ENCODE measurements at regions not wholly inside any gene's neighbourhood (a gene's known extent, or its start where the extent isn't known, plus 50 kb on each side); places are given as distances from the start of the nearest gene placed in this dataset.

DNA sequence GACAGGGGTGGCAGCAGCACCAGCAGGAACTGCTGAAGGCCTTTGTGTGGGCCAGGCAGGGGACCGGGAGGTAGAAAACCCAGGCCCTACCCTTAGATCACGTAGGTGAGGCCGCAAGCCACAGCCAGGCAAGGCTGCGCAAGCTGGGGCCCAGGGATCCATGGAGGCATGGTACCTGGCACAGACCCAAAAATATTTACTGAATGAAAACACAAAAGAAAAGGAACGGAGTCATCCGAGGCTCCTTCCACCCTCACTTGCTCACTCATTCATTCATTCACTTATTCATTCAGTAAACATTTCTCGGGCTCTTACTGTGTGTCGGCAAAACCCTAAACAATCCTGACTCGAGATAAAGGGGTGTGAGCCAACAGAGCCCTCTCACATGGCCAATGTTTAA, 102.3 kb downstream of the BCOR start:
- no peaks in the 10 kb centered on the region for H3K79me1 ChIP-seq (ENCODE audit: insufficient read depth, low read depth, low read length, poor library complexity, severe bottlenecking)
- H3K4me1 ChIP-seq (ENCODE audit: insufficient read depth, low read length): no peaks in the 10 kb centered on the region
- no peak overlapping the region for H2AFZ ChIP-seq (ENCODE audit: low read length)
- H2BK5ac ChIP-seq (ENCODE audit: insufficient read length, low read length): no peak overlapping the region
- H3K23me2 ChIP-seq (ENCODE audit: insufficient read length, low read depth, low read length, poor library complexity, severe bottlenecking): no peaks in the 10 kb centered on the region
- no peak overlapping the region for H3K23ac ChIP-seq (ENCODE audit: insufficient read length, low read depth, low read length)
- no peak overlapping the region for H4K5ac ChIP-seq (ENCODE audit: insufficient read length, low read depth, low read length)
- no peak overlapping the region for H2BK20ac ChIP-seq (ENCODE audit: low read depth, low read length, poor library complexity, severe bottlenecking)
- H4K20me1 ChIP-seq (ENCODE audit: control insufficient read depth, insufficient read depth, insufficient read length): no peaks in the 10 kb centered on the region
- no peak overlapping the region for H2BK12ac ChIP-seq (ENCODE audit: insufficient read length, low read depth, low read length)
- H3K4ac ChIP-seq (ENCODE audit: low read depth, low read length): no peak overlapping the region
- H2BK15ac ChIP-seq (ENCODE audit: low read depth, low read length): no peak overlapping the region
- no peak overlapping the region for H3K56ac ChIP-seq (ENCODE audit: insufficient read length, low read depth, low read length)
- no peak overlapping the region for H4K91ac ChIP-seq (ENCODE audit: insufficient read length, low read depth, low read length)
- H3K9me3 ChIP-seq (ENCODE audit: control insufficient read depth, low read depth, low read length): no peaks in the 10 kb centered on the region
- H3K27ac Mint-ChIP-seq: no peak overlapping the region
- TF ChIP-seq, protein P1, sequence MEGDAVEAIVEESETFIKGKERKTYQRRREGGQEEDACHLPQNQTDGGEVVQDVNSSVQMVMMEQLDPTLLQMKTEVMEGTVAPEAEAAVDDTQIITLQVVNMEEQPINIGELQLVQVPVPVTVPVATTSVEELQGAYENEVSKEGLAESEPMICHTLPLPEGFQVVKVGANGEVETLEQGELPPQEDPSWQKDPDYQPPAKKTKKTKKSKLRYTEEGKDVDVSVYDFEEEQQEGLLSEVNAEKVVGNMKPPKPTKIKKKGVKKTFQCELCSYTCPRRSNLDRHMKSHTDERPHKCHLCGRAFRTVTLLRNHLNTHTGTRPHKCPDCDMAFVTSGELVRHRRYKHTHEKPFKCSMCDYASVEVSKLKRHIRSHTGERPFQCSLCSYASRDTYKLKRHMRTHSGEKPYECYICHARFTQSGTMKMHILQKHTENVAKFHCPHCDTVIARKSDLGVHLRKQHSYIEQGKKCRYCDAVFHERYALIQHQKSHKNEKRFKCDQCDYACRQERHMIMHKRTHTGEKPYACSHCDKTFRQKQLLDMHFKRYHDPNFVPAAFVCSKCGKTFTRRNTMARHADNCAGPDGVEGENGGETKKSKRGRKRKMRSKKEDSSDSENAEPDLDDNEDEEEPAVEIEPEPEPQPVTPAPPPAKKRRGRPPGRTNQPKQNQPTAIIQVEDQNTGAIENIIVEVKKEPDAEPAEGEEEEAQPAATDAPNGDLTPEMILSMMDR (conservative IDR thresholded peaks at IDR 0.05): no peak
- peaks cover 0 to 7% of the 10 kb centered on the region in 2 experiments; a peak in 2 of 4 replicates for H3K4me1 Mint-ChIP-seq
- no peak overlapping the region for H3K27ac ChIP-seq (ENCODE audit: insufficient read length, low read depth, low read length)
- no peak overlapping the region for H3K4me3 Mint-ChIP-seq
- no CpG with 5 or more reads among the region's 9 CpGs for WGBS (ENCODE audit: extremely low coverage, insufficient read length, low lambda C conversion rate)
- H3K79me2 ChIP-seq (ENCODE audit: insufficient read depth, low read length): no peaks in the 10 kb centered on the region
- no peak overlapping the region for H4K8ac ChIP-seq (replicated peaks; ENCODE audit: insufficient read length, low read depth, low read length)
- H3T11ph ChIP-seq (ENCODE audit: low read length): no peak overlapping the region
- no peak overlapping the region for H3K9ac ChIP-seq (ENCODE audit: extremely low read depth, insufficient read length, low read length)
- no peak overlapping the region for H2AK5ac ChIP-seq (ENCODE audit: insufficient read length, low read length)
- H2BK120ac ChIP-seq (ENCODE audit: low read depth, low read length, poor library complexity, severe bottlenecking): no peak overlapping the region
- H3K9me3 Mint-ChIP-seq: peaks cover 67 to 70% of the 10 kb centered on the region in 2 experiments
- no peak overlapping the region for H3K14ac ChIP-seq (ENCODE audit: insufficient read depth, low read length)
- no peaks in the 10 kb centered on the region for H3K27me3 ChIP-seq (ENCODE audit: insufficient read depth, low read length)
- peaks cover under 1 to 5% (median 5%) of the 10 kb centered on the region in 3 experiments; a peak in 4 of 7 replicates for H3K36me3 Mint-ChIP-seq (ENCODE audit: insufficient read depth in 1 of 3, low read depth in 3 of 3)
- peaks cover 14% of the 10 kb centered on the region for H3K27me3 Mint-ChIP-seq (ENCODE audit: low read depth)
- H3K18ac ChIP-seq (ENCODE audit: insufficient read length, low read depth, low read length): no peak overlapping the region
- no peak for DNase-seq
- H3K4me2 ChIP-seq (ENCODE audit: insufficient read depth, insufficient read length, low read length): no peak overlapping the region

Data from H9 (cell line).